OCI-LY7 (cell line): ENCODE measurements at regions not wholly inside any gene's neighbourhood (a gene's known extent, or its start where the extent isn't known, plus 50 kb on each side); places are given as distances from the start of the nearest gene placed in this dataset.

ENCODE experiments used
- BruUV-seq: library from RNA; stranded (reverse); fragments of 400-500 nt; replicated peaks from 2 replicates; lab custom pipeline; 2021; lab: Mats Ljungman, UMichigan
- CTCF ChIA-PET: fragments of 300-600 bp; sonication (Branson Sonifier 250); formaldehyde crosslinking; loops from one replicate; lab custom pipeline; 2022; ENCODE audit warnings: antibody characterized with exemption; ENCODE audit not compliant: unreplicated experiment; lab: Charles Lee
- POLR2A ChIA-PET: fragments of 300-600 bp; sonication (Branson Sonifier 250); formaldehyde crosslinking; loops from one replicate; lab custom pipeline; 2022; ENCODE audit warnings: antibody characterized with exemption; lab: Charles Lee
- DNase-seq: peaks from one replicate; pipeline ENCODE4 v3.0.0-alpha.2; 2015; ENCODE audit warnings: low spot score
- H2AFZ ChIP-seq: fragments of 200-600 bp; sonication (generic), shearing (Covaris generic); 2 replicates; pipeline ENCODE4 v1.6.1; 2014; ENCODE audit warnings: mild to moderate bottlenecking, antibody characterized with exemption, low read length, moderate library complexity
- H3K27ac ChIP-seq: fragments of 200-600 bp; sonication (generic); 2 replicates; pipeline ENCODE4 v1.5.1; 2014; ENCODE audit warnings: mixed run types, low read depth, mild to moderate bottlenecking, moderate library complexity, low read length, inconsistent platforms; ENCODE audit not compliant: poor library complexity, severe bottlenecking
- H3K36me3 ChIP-seq: fragments of 200-600 bp; sonication (generic); 2 replicates; pipeline ENCODE4 v1.6.1; 2014; ENCODE audit warnings: mild to moderate bottlenecking, antibody characterized with exemption, low read length, moderate library complexity, mixed read lengths; ENCODE audit not compliant: insufficient read depth
- H3K4me1 ChIP-seq: fragments of 200-600 bp; sonication (generic); 2 replicates; pipeline ENCODE4 v1.5.1; 2014; ENCODE audit warnings: mild to moderate bottlenecking, low read length; ENCODE audit not compliant: insufficient read depth, poor library complexity, severe bottlenecking
- H3K4me2 ChIP-seq: fragments of 200-600 bp; sonication (generic); 2 replicates; pipeline ENCODE4 v1.6.1; 2014; ENCODE audit warnings: mild to moderate bottlenecking, low read length
- H3K4me3 ChIP-seq: fragments of 200-600 bp; sonication (generic); 2 replicates; pipeline ENCODE4 v1.5.1; 2014; ENCODE audit warnings: mild to moderate bottlenecking, low read depth, low read length; ENCODE audit not compliant: poor library complexity, severe bottlenecking
- H3K79me2 ChIP-seq: fragments of 200-600 bp; sonication (generic); 2 replicates; pipeline ENCODE4 v1.6.1; 2016; ENCODE audit warnings: low read depth, mild to moderate bottlenecking, low read length, moderate library complexity, mixed read lengths; ENCODE audit not compliant: insufficient read depth
- H3K9me2 ChIP-seq: fragments of 200-600 bp; sonication (generic); 2 replicates; pipeline ENCODE4 v1.6.1; 2016; ENCODE audit warnings: mild to moderate bottlenecking, low read length, mixed read lengths; ENCODE audit not compliant: insufficient read depth
- H3K9me3 ChIP-seq: fragments of 200-600 bp; sonication (generic); 2 replicates; pipeline ENCODE4 v1.6.1; 2014; ENCODE audit warnings: mild to moderate bottlenecking, mixed run types, low read length, mixed read lengths
- H4K20me1 ChIP-seq: fragments of 200-600 bp; sonication (generic); 2 replicates; pipeline ENCODE4 v1.6.1; 2014; ENCODE audit warnings: mild to moderate bottlenecking, antibody characterized with exemption, low read length, moderate library complexity, mixed read lengths; ENCODE audit not compliant: insufficient read depth
- EZH2phosphoT487 ChIP-seq: fragments of 200-600 bp; sonication (generic); IDR thresholded peaks from 2 replicates; pipeline ENCODE4 v1.6.1; 2018; ENCODE audit warnings: low read depth, borderline replicate concordance, mild to moderate bottlenecking, mixed run types, antibody characterized with exemption, low read length, moderate library complexity, mixed read lengths
- intact Hi-C: fragments of 100-400 bp; cut with micrococcal nuclease; formaldehyde crosslinking; loops from one replicate; pipeline ENCODE4 v1.10.0; 2022; ENCODE audit not compliant: unreplicated experiment
- TF ChIP-seq, protein P1 (sequence below): fragments of 200-600 bp; sonication (generic); conservative IDR thresholded peaks from 2 replicates; pipeline ENCODE4 v1.5.1; 2014; ENCODE audit warnings: mild to moderate bottlenecking, antibody characterized with exemption, low read length, moderate library complexity, mixed read lengths

- no peaks in the 10 kb centered on the region for H4K20me1 ChIP-seq
- no TSS peak for BruUV-seq
- no peaks in the 10 kb centered on the region for H3K9me2 ChIP-seq
- no peaks in the 10 kb centered on the region for H3K9me3 ChIP-seq
- no peak overlapping the region for H3K27ac ChIP-seq
- H2AFZ ChIP-seq, result no peak overlapping the region
- no peaks in the 10 kb centered on the region for H3K79me2 ChIP-seq
- H3K4me2 ChIP-seq, result no peak overlapping the region
- DNase-seq, result no peak
- H3K4me1 ChIP-seq, result no peaks in the 10 kb centered on the region
- POLR2A ChIA-PET, result no interaction called here
- no peak overlapping the region for H3K4me3 ChIP-seq
- intact Hi-C loops, result no loop called here
- TF ChIP-seq EZH2phosphoT487, result no peak
- TF ChIP-seq, protein P1, sequence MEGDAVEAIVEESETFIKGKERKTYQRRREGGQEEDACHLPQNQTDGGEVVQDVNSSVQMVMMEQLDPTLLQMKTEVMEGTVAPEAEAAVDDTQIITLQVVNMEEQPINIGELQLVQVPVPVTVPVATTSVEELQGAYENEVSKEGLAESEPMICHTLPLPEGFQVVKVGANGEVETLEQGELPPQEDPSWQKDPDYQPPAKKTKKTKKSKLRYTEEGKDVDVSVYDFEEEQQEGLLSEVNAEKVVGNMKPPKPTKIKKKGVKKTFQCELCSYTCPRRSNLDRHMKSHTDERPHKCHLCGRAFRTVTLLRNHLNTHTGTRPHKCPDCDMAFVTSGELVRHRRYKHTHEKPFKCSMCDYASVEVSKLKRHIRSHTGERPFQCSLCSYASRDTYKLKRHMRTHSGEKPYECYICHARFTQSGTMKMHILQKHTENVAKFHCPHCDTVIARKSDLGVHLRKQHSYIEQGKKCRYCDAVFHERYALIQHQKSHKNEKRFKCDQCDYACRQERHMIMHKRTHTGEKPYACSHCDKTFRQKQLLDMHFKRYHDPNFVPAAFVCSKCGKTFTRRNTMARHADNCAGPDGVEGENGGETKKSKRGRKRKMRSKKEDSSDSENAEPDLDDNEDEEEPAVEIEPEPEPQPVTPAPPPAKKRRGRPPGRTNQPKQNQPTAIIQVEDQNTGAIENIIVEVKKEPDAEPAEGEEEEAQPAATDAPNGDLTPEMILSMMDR, result no peak
- no peaks in the 10 kb centered on the region for H3K36me3 ChIP-seq
- CTCF ChIA-PET, result no interaction called here
These were observed 112.7 kb upstream of the CD93 start for GRCh38 chr20:23198815-23199214.

DNA sequence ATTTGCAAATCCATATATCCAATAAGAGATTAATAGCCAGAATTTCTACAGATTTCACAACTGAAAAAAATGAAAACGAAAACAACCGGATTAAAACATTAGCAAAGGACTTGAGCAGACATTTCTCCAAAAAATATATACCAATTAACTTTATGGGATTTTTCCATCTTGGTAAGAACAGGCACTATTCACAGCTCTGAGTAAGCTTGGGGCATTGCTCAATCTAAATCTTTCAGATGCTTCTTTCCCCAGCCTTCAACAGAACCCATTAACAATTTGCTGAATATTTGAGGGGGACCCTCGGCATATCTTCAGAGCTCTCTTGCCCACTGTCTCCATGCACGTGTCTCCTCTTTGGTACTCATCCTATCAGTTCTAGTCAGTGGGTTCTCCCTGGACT lies 111.7 kb upstream of the CD93 start:
- CTCF ChIA-PET, result no interaction called here
- Histone ChIP-seq H3K9me3 (no peaks in the 10 kb centered on the region), H3K4me1 (no peaks in the 10 kb centered on the region), H3K4me2 (no peak overlapping the region), H3K79me2 (no peaks in the 10 kb centered on the region), H3K36me3 (no peaks in the 10 kb centered on the region), H3K4me3 (no peak overlapping the region), H2AFZ (no peak overlapping the region), H3K9me2 (no peaks in the 10 kb centered on the region), H4K20me1 (no peaks in the 10 kb centered on the region), H3K27ac (no peak overlapping the region)
- TF ChIP-seq, protein P1, result no peak
- TF ChIP-seq EZH2phosphoT487, result no peak
- POLR2A ChIA-PET, result no interaction called here
- intact Hi-C loops, result no loop called here
- BruUV-seq, result no TSS peak
- DNase-seq, result no peak

- DNase-seq, result no peak
- no TSS peak for BruUV-seq
- Histone ChIP-seq H3K4me3 (no peak overlapping the region), H3K79me2 (no peaks in the 10 kb centered on the region), H3K4me2 (no peak overlapping the region), H2AFZ (no peak overlapping the region), H3K36me3 (no peaks in the 10 kb centered on the region), H3K27ac (no peak overlapping the region), H3K9me3 (no peaks in the 10 kb centered on the region), H3K4me1 (no peaks in the 10 kb centered on the region), H4K20me1 (no peaks in the 10 kb centered on the region), H3K9me2 (no peaks in the 10 kb centered on the region)
- ChIA-PET POLR2A (interaction anchor here (1.2 kb wide), 1 partner anchor 15 kb away, joined by 4 read pairs; no protein-coding TSS in a partner anchor), CTCF (no interaction called here)
- TF ChIP-seq EZH2phosphoT487, result no peak
- TF ChIP-seq, protein P1, result no peak
- intact Hi-C loops, result no loop called here
These were observed 109.5 kb upstream of the CD93 start for GRCh38 chr20:23195636-23196035.
